GM12872 (cell line): ENCODE measurements at regions not wholly inside any gene's neighbourhood (a gene's known extent, or its start where the extent isn't known, plus 50 kb on each side); places are given as distances from the start of the nearest gene placed in this dataset.

Experiments used
- CTCF ChIP-seq: IDR thresholded peaks from 3 replicates; pipeline ENCODE4 v1.5.1; 2011; ENCODE audit warnings: low read depth, mild to moderate bottlenecking, low read length, moderate library complexity; ENCODE audit not compliant: insufficient read depth

- no peak for TF ChIP-seq CTCF
These were observed 224.0 kb downstream of the C1orf94 start for GRCh38 chr1:34400675-34401074.

GRCh38 chr1:34403156-34403555 is 226.4 kb downstream of the C1orf94 start:
- no peak for TF ChIP-seq CTCF

GRCh38 chr1:34404804-34405203 is 228.1 kb downstream of the C1orf94 start:
- no peak for TF ChIP-seq CTCF

- no peak for TF ChIP-seq CTCF
These were observed 228.7 kb downstream of the C1orf94 start for GRCh38 chr1:34405266-34405959.

- no peak for TF ChIP-seq CTCF
These were observed 229.7 kb downstream of the C1orf94 start for GRCh38 chr1:34406377-34406776.

- TF ChIP-seq CTCF, result no peak
These were observed 230.3 kb downstream of the C1orf94 start for GRCh38 chr1:34406833-34407539.

GRCh38 chr1:34408011-34408410 is 231.3 kb downstream of the C1orf94 start:
- TF ChIP-seq CTCF, result no peak
